Fibroblast of the aortic adventitia (primary cell): ENCODE measurements at regions not wholly inside any gene's neighbourhood (a gene's known extent, or its start where the extent isn't known, plus 50 kb on each side); places are given as distances from the start of the nearest gene placed in this dataset.

Experiments used
- DNase-seq: peaks from one replicate; pipeline ENCODE4 v3.0.0-alpha.2; 2010; ENCODE audit warnings: low read depth
- H3K4me3 ChIP-seq: 2 replicates; pipeline ENCODE4 v1.5.1; 2011; ENCODE audit warnings: low read depth, mild to moderate bottlenecking, control low read depth, low read length, moderate library complexity
- TF ChIP-seq, protein P1 (sequence below): IDR thresholded peaks from 2 replicates; pipeline ENCODE4 v1.5.1; 2011; ENCODE audit warnings: mild to moderate bottlenecking, low read length, control low read depth, inconsistent platforms; ENCODE audit not compliant: insufficient read depth

DNA sequence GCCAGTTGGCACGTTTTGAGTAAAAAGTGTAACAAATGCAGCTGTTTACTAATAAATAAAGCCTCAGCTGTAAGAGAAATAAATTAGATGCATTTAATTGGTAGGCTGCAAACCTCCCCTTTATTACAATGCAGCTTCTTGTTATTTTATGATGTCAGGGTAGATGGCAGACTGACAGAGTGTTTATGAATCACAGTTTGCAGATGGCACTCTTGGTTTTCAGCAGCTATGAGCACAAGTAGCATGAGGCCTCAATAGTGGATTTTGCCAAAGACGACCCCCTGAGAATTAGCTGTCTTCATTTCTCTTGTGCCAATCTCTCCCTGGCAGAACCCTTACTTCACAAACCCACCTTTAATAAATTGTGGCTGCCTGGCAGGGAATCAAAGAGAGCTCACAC lies 161.2 kb upstream of the C1orf87 start:
- TF ChIP-seq, protein P1, sequence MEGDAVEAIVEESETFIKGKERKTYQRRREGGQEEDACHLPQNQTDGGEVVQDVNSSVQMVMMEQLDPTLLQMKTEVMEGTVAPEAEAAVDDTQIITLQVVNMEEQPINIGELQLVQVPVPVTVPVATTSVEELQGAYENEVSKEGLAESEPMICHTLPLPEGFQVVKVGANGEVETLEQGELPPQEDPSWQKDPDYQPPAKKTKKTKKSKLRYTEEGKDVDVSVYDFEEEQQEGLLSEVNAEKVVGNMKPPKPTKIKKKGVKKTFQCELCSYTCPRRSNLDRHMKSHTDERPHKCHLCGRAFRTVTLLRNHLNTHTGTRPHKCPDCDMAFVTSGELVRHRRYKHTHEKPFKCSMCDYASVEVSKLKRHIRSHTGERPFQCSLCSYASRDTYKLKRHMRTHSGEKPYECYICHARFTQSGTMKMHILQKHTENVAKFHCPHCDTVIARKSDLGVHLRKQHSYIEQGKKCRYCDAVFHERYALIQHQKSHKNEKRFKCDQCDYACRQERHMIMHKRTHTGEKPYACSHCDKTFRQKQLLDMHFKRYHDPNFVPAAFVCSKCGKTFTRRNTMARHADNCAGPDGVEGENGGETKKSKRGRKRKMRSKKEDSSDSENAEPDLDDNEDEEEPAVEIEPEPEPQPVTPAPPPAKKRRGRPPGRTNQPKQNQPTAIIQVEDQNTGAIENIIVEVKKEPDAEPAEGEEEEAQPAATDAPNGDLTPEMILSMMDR = no peak
- DNase-seq = no peak
- no peak overlapping the region for H3K4me3 ChIP-seq

DNA sequence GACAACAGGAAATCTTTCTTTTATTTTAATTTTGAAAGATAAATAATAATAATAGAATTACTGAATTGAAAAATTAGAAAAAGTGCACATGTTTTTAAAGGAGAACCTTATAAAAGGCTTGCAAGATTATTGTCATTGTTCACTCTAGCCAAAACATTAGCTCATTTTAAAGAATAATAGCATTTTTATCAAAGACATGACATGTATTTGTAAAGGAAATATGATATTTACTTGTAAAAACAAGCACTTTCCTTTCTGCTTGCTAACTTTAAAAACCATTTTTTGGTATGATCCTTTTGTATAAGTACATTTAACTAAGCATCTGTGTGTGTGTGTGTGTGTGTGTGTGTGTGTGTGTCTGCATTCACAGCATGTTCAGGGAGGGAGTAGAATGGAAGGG lies 156.3 kb upstream of the C1orf87 start:
- H3K4me3 ChIP-seq = no peak overlapping the region
- DNase-seq = no peak
- TF ChIP-seq, protein P1 = no peak

DNA sequence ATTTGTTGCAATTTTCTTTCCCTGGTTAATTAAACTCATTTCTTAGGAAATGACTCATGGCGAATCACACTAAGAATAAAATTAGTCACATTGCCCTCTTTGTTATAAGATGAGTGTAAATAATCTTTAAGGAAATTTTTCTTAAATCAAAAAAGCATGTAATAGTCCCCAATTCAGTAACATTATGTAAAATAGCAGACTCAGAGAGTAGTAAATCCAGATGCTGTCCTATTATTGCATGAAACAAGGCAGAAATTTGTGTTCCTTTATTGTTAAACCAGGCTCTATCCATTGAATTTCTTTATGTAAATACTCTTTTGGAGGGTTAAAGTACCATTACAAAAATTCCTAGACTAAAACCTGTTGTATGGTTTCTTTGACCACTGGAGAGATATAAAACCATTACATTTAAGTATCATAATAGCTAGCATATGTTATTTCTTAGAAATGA lies 154.5 kb upstream of the C1orf87 start:
- TF ChIP-seq, protein P1 = no peak
- no peak for DNase-seq
- H3K4me3 ChIP-seq = no peak overlapping the region

DNA sequence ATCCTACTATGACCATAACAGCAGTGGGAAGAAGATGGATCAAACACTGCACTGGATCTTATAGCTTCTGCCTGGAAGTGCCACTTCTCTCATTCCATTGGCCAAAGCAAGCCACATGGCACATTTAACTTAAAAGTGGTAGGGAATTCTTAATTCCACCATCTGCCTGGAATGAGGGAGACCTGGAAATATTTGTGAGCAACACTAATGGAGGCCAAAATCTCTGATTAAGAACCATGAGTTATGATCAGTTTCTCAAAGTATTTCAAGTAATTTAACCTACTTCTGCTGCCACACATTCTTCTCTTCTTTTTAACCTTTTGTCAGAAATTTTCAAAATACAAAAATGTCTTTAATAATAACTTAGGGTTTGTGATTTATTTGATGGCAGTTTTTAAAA lies 154.0 kb upstream of the C1orf87 start:
- DNase-seq = no peak
- TF ChIP-seq, protein P1 = no peak
- no peak overlapping the region for H3K4me3 ChIP-seq

DNA sequence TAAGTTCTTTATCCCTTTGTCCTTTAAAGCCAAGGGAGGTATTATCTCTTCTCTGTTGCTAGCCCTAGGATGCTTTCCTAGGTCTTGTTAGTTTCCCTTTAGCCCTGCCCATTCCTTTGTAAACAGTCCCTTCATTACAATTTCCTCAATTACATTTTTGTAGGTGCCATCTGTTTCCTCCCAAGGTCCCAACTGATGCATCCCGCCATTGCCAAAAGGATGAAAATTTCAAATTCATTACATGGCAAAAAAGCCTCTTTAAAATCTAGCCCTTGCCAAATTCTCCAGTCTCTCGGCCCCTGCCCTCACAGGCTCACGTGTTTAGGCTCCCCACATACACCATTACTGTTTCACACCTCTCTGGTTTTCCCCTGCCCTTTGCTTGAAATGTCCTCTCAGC lies 151.9 kb upstream of the C1orf87 start:
- TF ChIP-seq, protein P1 = no peak
- no peak for DNase-seq
- no peak overlapping the region for H3K4me3 ChIP-seq

DNA sequence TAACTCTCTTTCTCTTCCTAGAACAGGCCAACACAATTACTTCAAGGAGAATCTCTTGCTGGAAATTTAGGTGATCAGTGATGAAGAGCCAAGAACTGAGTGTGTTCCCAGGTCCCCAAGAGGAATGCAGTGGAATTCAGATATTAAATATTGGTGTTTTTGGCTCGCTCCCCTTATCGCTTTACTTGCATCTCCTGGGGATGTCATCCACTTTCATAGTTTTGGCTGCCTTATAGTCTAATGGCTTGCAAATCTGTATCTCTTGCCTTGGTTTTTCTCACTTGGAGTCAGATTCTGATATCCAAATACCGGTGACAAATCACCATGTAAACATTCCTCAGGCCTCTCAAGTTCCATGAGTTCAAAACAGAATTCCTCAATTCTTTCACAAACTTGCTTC lies 151.0 kb upstream of the C1orf87 start:
- H3K4me3 ChIP-seq = no peak overlapping the region
- TF ChIP-seq, protein P1 = no peak
- DNase-seq = no peak

DNA sequence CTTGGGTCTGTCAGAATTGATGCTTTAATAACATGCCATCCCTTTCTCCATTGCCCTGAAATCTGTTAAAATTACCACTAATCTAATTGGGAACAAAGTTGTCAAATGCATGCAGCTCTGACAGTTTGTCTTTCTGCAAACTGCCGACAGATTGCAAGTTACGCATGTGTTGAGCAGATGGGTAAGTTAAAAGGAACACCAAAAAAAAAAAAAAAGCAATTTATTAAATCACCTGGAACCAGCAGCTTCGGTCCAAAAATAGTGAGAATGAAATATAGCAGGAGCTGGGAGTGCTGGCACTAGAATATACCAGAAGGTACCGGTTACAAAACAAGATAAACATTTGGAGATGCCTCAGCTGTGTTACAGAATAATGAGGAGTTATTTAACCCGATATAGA lies 149.6 kb upstream of the C1orf87 start:
- H3K4me3 ChIP-seq = no peak overlapping the region
- TF ChIP-seq, protein P1 = no peak
- no peak for DNase-seq
